NCI-H2227 (cell line): ENCODE measurements at regions not wholly inside any gene's neighbourhood (a gene's known extent, or its start where the extent isn't known, plus 50 kb on each side); places are given as distances from the start of the nearest gene placed in this dataset.

Source experiments
- DNase-seq: peaks from one replicate; lab custom pipeline; 2025; ENCODE audit not compliant: unreplicated experiment; lab: John Stamatoyannopoulos, UW

GRCh38 chr13:91115776-91116175, 231.7 kb upstream of the MIR17HG start:
- DNase-seq = no peak

- no peak for DNase-seq
Measured at GRCh38 chr13:91117351-91117750, 230.1 kb upstream of the MIR17HG start.

GRCh38 chr13:91119643-91120042, 227.8 kb upstream of the MIR17HG start:
- DNase-seq = no peak

- no peak for DNase-seq
Measured at GRCh38 chr13:91122766-91123165, 224.7 kb upstream of the MIR17HG start.

GRCh38 chr13:91123456-91124127, 223.9 kb upstream of the MIR17HG start:
- no peak for DNase-seq

GRCh38 chr13:91126806-91127205, 220.7 kb upstream of the MIR17HG start:
- no peak for DNase-seq

- DNase-seq = no peak
Measured at GRCh38 chr13:91127995-91128394, 219.5 kb upstream of the MIR17HG start.

- DNase-seq = no peak
Measured at GRCh38 chr13:91132381-91132780, 215.1 kb upstream of the MIR17HG start.

- no peak for DNase-seq
Measured at GRCh38 chr13:91132786-91133185, 214.7 kb upstream of the MIR17HG start.

- peak; percentile 53 for DNase-seq
Measured at GRCh38 chr13:91133941-91134802, 213.3 kb upstream of the MIR17HG start.

GRCh38 chr13:91134803-91135184, 212.7 kb upstream of the MIR17HG start:
- DNase-seq = no peak

GRCh38 chr13:91135376-91135775, 212.1 kb upstream of the MIR17HG start:
- no peak for DNase-seq

GRCh38 chr13:91135968-91136367, 211.5 kb upstream of the MIR17HG start:
- no peak for DNase-seq

GRCh38 chr13:91136806-91137205, 210.7 kb upstream of the MIR17HG start:
- no peak for DNase-seq

GRCh38 chr13:91139232-91139631, 208.3 kb upstream of the MIR17HG start:
- no peak for DNase-seq

- DNase-seq = no peak
Measured at GRCh38 chr13:91141543-91142061, 205.9 kb upstream of the MIR17HG start.

- no peak for DNase-seq
Measured at GRCh38 chr13:91142572-91142971, 204.9 kb upstream of the MIR17HG start.

GRCh38 chr13:91144054-91144453, 203.4 kb upstream of the MIR17HG start:
- no peak for DNase-seq

GRCh38 chr13:91144486-91144885, 203.0 kb upstream of the MIR17HG start:
- no peak for DNase-seq

GRCh38 chr13:91145571-91146205, 201.8 kb upstream of the MIR17HG start:
- no peak for DNase-seq

GRCh38 chr13:91146601-91147000, 200.9 kb upstream of the MIR17HG start:
- no peak for DNase-seq

GRCh38 chr13:91148098-91148497, 199.4 kb upstream of the MIR17HG start:
- no peak for DNase-seq
